Peyer's patch (tissue), 4 donors: ENCODE measurements at regions not wholly inside any gene's neighbourhood (a gene's known extent, or its start where the extent isn't known, plus 50 kb on each side); places are given as distances from the start of the nearest gene placed in this dataset.

Source experiments
- CTCF ChIP-seq, 6 experiments: fragments of 450-650 bp in 4 of 6; fragments of 200-600 bp in 2 of 6; sonication (generic) in 1 of 6; IDR thresholded peaks; one replicate each; pipeline ENCODE4 v1.5.1; 2017 to 2019; ENCODE audit warnings: antibody characterized with exemption in 6 of 6, mild to moderate bottlenecking in 3 of 6, moderate library complexity in 1 of 6
- POLR2A ChIP-seq, 2 donors: fragments of 450-650 bp; IDR thresholded peaks; one replicate each; pipeline ENCODE4 v1.5.1; 2017; ENCODE audit warnings: antibody characterized with exemption in 2 of 2, mild to moderate bottlenecking in 2 of 2, moderate library complexity in 2 of 2

GRCh38 chr13:104376588-104376987, 1310.4 kb upstream of the SLC10A2 start:
- no peak for TF ChIP-seq CTCF (IDR thresholded peaks at IDR 0.05)
- no peak for TF ChIP-seq POLR2A (IDR thresholded peaks at IDR 0.05)
